ENCODE measurements at regions not wholly inside any gene's neighbourhood (a gene's known extent, or its start where the extent isn't known, plus 50 kb on each side); places are given as distances from the start of the nearest gene placed in this dataset.
"Not testable (repeated sequence)": the region's sequence is repeated elsewhere in the genome, so short reads cannot be mapped to it uniquely, and the experiment has no call there.

DNA sequence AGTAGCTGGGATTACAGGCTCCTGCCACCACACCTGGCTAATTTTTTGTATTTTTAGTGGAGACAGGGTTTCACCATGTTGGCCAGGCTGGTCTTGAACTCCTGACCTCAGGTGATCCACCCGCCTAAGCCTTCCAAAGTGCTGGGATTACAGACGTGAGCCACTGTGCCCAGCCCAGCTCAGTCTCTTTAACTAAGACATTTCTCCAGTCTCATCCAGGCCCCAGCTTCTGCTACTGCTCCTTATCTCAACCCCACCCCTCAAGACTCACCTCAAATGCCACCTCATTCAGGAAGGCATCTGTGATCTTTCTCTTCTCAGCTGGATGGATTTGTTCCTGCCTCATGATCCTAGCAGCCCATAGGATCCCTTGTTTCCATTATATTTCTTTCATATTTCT, 85.9 kb upstream of the GRAMD1B start:
- not testable (repeated sequence) for DNase-seq

DNA sequence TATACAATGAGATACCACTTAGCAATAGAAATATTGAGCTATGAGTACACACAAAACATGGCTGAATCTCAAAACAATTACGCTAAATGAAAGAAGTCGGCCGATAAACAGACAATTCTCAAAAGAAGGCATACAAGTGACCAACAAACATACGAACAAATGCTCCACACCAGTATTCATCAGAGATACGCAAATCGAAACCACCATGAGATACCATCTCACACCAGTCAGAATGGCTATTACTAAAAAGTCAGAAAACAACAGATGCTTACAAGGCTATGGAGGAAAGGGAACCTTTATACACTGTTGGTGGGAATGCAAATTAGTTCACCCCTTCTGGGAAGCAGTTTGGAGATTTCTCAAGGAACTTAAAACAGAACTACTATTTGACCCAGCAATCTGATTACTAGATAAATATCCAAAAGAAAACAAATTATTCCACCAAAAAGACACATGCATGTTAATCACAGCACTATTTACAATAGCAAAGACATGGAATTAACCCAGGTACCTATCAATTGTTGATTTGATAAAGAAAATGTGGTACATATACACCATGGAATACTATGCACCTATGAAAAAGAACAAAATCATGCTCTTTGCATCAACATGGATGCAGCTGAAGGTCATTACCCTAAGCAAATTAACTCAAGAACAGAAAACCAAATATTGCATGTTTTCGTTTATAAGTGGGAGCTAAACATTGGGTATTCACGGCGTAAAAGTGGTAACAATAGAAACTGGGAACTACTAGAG, 90.9 kb upstream of the GRAMD1B start:
- DNase-seq, result no peak

- no peak for DNase-seq
Measured at GRCh38 chr11:123338266-123338800, 91.7 kb upstream of the GRAMD1B start.

GRCh38 chr11:123334925-123335324, 95.1 kb upstream of the GRAMD1B start:
- no peak for DNase-seq

- not testable (repeated sequence) for DNase-seq
Measured at GRCh38 chr11:123332577-123332976, 97.5 kb upstream of the GRAMD1B start.

GRCh38 chr11:123330948-123331347, 99.1 kb upstream of the GRAMD1B start:
- no peak for DNase-seq

DNA sequence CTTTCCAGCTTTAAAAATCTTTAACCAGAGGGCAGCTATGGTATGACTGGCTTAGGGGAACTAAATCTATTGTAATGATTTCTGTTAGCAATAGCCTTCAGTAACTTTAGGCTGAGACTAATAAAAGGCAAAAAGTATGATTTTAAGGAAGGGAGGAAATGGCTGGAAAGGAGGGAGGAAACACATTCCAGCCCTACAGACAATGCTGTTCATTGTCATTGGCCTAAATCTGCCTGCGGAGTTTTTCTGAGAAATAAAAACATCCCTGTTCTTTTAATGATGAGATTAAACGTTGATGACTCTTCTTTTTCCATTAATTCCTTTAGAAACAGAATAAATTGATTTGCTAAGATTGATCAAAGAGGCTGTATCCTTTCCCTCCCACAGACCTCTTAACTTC, 99.6 kb upstream of the GRAMD1B start:
- no peak for DNase-seq

DNA sequence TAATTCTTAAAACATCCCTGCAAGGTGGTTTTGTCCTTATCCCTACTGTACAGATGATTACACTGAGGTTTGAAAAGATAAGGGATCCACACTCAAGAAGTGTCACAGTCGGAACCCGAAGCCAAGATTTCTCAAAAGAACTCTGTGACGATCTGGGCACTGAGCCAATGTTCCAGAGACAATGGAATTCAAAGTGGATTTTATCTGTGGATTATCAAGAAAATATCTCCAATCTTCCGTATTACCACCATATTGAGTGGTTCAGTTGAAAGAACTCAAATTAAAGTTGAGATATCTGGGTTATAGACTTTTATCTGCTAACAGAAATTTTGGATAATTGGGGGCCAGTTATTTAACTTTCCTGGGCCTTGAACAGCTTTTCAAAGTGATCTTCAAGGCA, 100.0 kb upstream of the GRAMD1B start:
- DNase-seq, result no peak

DNA sequence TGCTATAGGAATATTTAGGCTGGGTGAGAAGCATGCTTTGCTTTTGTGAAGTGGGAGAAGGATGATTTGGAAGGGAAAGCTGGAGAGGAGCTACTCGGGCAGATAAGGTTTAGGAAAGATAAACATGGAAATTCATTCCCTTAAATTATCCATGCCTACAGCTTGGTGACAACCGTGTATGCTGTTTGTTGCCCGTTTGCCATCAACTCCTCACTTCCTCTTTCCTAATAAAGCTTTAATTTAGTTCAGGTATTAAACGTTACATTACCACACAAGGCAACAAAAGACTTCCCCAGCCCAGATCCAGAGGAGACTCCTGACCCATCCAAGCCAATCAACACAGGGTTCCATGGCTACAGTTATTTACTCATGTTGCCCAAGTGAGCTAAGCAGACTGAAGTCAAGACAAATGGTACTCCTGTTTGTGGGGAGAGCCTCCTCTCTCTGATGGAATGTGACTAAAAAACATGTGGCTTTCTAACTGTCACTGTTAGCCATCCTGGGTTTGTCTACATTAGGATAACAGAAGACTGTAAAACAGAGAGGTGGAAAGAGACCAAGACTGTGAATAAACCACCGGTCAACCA, 101.7 kb upstream of the GRAMD1B start:
- DNase-seq, result no peak

- DNase-seq, result no peak
Measured at GRCh38 chr11:123325533-123325932, 104.5 kb upstream of the GRAMD1B start.

- no peak for DNase-seq
Measured at GRCh38 chr11:123323568-123323967, 106.5 kb upstream of the GRAMD1B start.

DNA sequence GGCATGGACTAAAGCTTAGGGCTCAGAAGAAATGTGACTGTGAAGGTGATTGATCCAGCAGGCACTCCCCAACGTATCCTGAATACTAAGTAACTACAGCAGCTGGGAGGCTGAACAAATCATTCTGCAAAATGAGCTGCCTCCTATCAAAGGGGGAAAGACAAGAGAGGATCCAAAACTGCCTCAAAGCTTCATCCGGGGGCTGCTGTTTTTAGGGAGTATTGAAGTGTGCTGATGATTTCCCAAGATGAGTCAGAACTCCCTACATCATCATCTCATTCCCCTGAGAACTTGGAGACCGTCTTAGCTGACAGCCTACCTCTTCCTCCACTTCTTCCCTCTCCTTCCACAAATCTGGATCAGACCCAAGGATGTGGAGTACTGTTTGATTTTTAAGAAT, 108.4 kb upstream of the GRAMD1B start:
- DNase-seq, result no peak

DNA sequence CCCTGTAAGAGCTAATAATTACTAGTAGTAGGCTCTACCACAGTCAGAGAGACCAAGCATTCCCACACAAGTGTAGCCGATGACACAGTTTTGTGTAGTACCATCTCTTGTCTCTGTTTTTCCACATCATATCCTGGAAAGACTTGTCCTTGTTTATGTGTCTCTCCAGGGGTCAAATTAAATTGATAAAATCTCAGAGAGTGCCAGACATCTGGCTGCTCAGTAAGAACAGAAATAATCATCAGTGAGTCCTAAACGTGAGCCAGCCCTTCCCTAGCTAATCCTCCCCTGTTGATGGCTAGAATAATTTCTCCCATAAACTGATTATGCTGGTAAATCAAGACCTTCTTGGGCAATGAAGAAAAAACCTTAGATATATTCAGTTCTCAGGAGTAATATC, 111.4 kb upstream of the GRAMD1B start:
- no peak for DNase-seq

- not testable (repeated sequence) for DNase-seq
Measured at GRCh38 chr11:123318132-123318531, 111.9 kb upstream of the GRAMD1B start.

DNA sequence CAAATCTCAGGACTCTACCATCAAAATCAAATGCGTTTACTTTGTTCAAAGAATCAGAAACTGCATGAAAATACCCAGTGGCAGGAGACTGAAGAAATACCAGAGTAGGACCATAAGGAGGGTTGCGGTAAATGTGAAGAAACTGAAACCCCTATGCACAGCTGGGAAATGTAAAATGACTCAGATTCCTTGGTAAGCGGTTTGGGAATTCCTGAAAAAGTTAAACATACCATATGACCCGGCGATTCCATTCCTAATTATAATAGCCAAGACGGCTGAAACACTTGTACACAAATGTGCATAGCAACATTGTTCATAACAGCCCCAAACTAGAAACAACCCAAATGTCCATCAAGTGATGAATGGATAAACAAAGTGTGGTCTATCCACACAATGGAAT, 114.1 kb upstream of the GRAMD1B start:
- DNase-seq, result no peak

GRCh38 chr11:123314972-123315371, 115.1 kb upstream of the GRAMD1B start:
- no peak for DNase-seq

GRCh38 chr11:123313262-123313661, 116.8 kb upstream of the GRAMD1B start:
- DNase-seq, result no peak

GRCh38 chr11:123308077-123308476, 113.0 kb upstream of the CLMP start:
- DNase-seq, result no peak

DNA sequence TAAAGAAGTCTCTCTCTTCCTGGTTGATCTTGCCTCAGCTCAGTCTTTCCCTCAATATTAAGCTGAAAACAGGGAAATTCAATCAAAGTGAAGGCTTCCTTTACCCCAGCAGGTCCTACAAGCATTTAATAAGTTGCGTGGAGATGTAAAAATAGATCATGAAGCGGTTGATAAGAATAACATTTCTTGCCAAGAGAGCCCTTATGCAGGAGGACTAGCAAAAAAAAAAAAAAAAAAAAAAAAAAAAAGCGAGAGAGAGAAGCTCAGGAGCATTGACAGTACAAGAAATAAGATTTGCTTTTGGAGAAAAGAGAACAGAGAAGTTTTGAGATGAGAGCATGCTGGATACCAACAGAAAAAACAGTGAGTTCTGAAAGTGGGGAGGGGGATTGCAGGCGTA, 112.2 kb upstream of the CLMP start:
- no peak for DNase-seq

GRCh38 chr11:123306531-123306930, 111.5 kb upstream of the CLMP start:
- DNase-seq, result no peak

DNA sequence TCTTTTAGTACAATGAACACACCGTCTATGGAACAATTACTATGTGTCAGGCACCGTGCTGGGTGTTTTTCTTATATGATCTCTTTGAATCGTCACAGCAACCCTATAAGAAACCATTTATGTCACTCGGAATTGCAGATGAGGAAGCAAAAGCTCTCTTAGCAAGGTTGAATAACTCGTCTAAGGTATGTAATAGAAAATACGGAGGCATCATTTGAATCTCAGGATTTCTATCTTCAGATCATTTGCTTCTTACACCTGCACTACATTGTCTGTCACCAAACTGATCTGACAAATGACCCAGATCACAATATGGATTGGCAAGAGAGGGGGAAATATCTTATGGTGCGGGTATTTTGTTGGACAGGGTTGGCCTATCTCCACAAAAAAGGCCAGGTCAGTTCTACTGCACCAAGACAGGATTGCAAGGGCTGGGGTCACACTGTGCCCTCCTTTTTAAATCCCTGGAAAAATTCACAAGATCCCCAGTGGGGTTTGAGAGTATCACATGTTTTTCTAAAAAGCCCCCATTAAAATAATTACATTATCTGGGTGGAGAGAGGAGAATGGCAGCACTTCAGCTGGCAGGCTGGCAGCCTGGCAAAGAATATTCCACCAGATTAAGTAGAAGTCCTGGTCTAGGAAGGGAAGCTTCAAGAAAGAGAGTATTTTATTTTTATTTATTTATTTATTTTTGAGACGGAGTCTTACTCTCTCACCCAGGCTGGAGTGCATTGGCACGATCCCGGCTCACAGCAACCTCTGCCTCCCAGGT, 110.7 kb upstream of the CLMP start:
- DNase-seq, result no peak

DNA sequence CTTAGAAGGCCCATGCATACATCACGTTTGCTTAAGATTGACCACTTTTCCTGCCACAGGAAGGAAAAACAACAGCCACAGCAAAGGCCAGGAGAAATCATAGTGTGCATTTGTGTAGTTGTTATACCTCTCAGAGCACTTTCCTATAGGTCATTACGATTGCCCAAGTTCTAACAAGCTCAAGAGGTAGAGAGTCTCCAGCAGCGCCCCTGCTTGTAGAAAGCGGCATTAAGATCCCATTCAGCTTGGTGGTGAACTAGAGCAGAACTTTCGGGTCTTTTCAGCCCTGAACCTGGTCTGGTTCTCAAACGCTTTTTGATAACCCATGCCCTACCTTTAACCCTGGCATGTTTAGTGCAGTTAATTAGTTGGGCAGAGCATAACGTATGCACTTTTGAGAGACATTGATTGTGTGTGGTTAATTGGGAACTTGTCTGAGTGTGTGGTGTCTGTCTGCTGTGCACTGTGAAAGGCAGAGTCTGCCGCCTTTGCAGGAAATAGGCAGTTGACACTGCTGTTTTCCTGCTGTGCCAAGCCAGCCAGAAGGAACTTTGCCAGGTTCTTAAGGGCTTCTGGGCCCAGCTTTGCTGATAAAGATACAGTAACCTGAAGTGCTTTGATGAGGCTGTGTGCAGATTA, 109.9 kb upstream of the CLMP start:
- no peak for DNase-seq

DNA sequence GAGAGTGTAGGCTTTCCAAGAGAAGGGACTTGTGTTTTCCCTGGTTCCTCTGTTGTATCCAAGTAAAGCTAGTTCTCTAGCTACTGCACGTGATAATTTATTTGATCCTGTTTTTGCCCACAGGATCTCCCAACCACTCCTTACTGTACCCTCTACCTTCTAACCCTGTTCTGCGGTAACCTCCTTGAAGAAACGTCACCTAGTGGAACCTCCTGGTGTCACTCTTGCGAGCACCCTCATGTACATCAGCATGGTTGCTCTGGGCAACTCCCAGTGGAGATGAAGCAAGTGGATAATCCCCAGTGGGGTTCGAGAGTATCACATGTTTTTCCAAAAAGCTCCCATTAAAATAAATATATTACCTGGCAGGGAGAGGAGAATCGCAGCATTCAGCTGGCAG, 108.9 kb upstream of the CLMP start:
- DNase-seq, result peak; percentile 4

All from central memory CD4-positive, alpha-beta T cell (primary cell).